ENCODE measurements at regions not wholly inside any gene's neighbourhood (a gene's known extent, or its start where the extent isn't known, plus 50 kb on each side); places are given as distances from the start of the nearest gene placed in this dataset.

DNA sequence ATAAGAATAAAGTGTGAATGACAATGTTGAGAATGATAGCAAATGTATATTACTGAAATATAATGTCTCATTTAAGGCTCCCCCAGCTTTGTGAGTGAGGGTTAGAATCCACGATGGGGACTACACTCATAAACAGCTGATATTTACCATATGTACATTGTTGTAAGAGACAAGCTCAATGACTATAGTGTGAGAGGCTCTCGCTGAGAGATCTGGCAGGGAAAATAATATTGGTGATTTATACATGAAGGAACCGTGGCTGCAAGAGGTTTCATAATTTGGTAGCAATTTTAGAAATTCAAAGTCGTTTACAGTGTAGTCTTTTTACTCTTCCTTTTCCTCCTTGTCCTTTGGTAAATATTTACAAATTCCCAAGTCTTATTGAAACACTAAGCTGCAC is 342.2 kb upstream of the AKR1E2 start:
- peaks cover 1% of the 10 kb centered on the region for H3K9me3 Mint-ChIP-seq
- H3K4me3 Mint-ChIP-seq, result no peak overlapping the region
- H3K27me3 Mint-ChIP-seq, result no peaks in the 10 kb centered on the region
- no peak for DNase-seq
- no peaks in the 10 kb centered on the region for H3K36me3 Mint-ChIP-seq
- H3K27ac Mint-ChIP-seq, result no peak overlapping the region
- H3K4me1 Mint-ChIP-seq, result peaks cover 5% of the 10 kb centered on the region

DNA sequence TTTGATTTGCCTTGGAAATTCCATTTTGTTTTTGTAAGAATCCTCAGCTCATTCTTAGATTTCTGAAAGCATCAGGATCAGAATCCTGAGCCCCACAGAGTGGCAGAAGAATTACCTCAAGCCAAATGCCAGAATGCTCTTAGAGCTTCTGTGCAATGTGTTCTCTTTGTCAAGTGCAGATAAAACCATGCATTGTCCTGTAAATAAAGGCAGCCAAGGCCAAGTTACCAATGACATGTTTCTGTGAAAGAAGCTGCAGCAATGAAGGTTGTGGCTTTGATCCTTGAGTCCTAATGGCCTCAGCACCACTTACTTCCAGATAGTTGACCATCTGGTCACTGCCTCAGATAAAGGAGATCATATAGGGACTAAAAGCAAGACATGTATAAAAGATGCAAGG is 343.3 kb upstream of the AKR1E2 start:
- Mint-ChIP-seq H3K27ac (no peak overlapping the region), H3K27me3 (no peaks in the 10 kb centered on the region), H3K36me3 (no peaks in the 10 kb centered on the region), H3K4me1 (peaks cover 6% of the 10 kb centered on the region), H3K4me3 (no peak overlapping the region), H3K9me3 (peaks cover 1% of the 10 kb centered on the region)
- DNase-seq, result no peak

DNA sequence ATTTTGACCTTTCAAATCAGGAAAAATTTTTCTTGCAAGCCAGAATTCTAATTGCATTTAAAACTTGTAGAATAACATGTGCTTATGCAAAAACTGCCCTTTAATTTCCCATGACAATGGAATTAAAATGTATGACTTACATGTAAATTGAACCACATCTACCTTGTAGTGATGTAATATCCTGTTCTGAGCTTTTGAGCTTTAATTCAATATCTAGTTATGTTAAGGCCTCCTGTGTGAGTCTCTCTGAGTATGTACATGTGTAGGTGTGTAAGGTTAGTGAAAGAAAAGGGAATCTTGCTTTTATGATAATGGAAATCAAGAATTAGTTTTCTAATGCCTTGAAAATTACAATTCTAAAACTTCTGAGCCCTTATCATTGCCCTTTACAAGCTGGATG is 344.8 kb upstream of the AKR1E2 start:
- peaks cover 7% of the 10 kb centered on the region for H3K4me1 Mint-ChIP-seq
- H3K4me3 Mint-ChIP-seq, result no peak overlapping the region
- no peaks in the 10 kb centered on the region for H3K36me3 Mint-ChIP-seq
- no peak for DNase-seq
- peaks cover 1% of the 10 kb centered on the region for H3K9me3 Mint-ChIP-seq
- peak overlapping the region; percentile 57 for H3K27ac Mint-ChIP-seq
- H3K27me3 Mint-ChIP-seq, result peaks cover 3% of the 10 kb centered on the region

DNA sequence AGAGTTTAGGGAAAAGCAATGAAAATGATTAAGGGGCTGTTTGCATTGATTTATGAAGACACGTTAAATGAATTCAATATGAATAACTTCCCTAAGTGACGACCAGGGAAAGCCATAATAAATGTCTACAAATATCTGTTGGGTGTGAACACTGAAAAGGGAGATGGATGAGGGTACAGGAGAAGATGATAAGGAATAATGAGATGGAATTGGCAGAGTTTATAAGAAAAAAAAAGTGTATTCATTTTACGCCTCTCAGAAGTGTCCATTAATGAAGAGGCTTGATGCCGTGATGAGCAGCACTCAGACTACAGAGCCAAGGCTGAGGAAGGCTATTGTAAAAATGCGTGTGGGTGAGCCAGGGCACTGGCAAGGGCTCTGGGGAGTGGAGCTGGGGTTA is 346.7 kb upstream of the AKR1E2 start:
- Mint-ChIP-seq H3K27ac (no peak overlapping the region), H3K4me1 (peaks cover 11% of the 10 kb centered on the region), H3K36me3 (no peaks in the 10 kb centered on the region), H3K4me3 (no peak overlapping the region), H3K27me3 (peaks cover 10% of the 10 kb centered on the region), H3K9me3 (peaks cover 1% of the 10 kb centered on the region)
- DNase-seq, result no peak

DNA sequence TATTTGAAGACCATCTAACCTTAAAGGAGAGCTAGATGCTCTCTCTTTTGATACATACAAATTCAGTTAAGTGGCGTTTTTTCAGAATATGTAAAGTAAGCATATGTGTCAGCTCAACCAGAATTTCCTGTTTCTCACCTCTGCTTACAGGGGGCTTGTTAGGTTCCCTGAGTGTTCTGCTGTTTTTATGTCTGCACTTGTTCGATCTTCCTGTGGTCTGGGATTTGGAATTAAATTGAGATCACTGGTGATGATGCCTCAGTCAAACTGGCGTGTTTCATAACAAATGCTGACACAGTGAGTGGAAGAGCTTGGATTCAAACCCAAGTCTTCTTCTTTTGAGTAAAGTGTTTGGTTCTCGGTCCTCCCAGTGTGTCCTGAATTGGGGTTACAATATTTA is 348.3 kb upstream of the AKR1E2 start:
- no peaks in the 10 kb centered on the region for H3K36me3 Mint-ChIP-seq
- H3K27me3 Mint-ChIP-seq, result peaks cover 23% of the 10 kb centered on the region
- H3K4me1 Mint-ChIP-seq, result peaks cover 11% of the 10 kb centered on the region
- no peak for DNase-seq
- H3K9me3 Mint-ChIP-seq, result peaks cover 1% of the 10 kb centered on the region
- H3K4me3 Mint-ChIP-seq, result no peak overlapping the region
- H3K27ac Mint-ChIP-seq, result no peak overlapping the region

DNA sequence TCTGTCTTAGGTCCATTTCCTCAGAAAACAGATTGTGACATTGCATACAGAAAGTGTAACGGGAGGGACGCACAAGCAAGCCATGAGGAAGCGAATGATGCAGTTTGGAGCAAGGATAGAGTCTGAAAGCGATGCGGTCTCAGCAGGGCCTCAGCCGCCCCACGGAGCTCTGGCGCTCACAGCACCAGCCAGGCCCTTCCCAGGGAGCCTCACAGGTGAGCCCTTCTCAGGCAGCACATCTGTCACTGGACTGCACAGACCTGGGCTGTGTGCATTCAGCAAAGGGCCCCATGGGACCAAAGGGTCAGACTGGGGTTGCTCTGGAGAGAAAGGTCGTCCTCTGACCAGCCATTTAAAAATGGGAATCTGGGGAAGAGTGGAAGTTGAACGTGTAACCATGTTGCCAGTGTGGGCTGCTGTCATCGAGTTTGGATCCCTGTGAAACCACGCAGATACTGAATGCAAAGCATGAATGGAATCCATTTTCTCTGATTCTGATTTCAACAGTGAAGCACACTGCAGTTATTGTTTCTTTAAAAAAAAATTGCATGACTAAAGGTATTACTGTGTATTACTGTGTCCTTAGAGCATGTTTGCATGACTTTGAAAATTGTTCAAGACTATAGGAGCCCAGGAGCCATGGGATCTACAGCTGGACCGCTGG is 350.0 kb upstream of the AKR1E2 start:
- H3K27me3 Mint-ChIP-seq, result peaks cover 25% of the 10 kb centered on the region
- H3K27ac Mint-ChIP-seq, result no peak overlapping the region
- DNase-seq, result no peak
- H3K9me3 Mint-ChIP-seq, result peaks cover 1% of the 10 kb centered on the region
- H3K4me3 Mint-ChIP-seq, result no peak overlapping the region
- H3K36me3 Mint-ChIP-seq, result no peaks in the 10 kb centered on the region
- H3K4me1 Mint-ChIP-seq, result peaks cover 6% of the 10 kb centered on the region

DNA sequence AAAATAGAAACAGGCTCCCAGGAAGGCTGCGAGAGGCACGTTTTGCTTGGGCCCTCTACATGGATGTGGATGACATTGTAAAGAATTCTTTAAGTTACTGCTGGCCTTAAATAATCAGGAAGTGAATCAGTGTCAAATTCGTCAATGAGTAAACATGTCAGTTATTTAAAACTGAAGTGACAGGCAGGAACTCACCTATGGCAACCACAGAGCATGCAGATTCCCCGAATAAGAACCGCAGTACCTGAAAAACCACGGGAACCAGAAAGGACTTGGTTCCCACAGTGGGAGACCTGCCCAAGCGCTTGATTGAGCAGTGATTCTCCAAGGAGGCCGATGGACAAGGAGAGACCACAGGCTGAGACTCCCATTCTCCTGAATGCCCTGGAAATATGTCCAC is 351.2 kb upstream of the AKR1E2 start:
- no peak overlapping the region for H3K27ac Mint-ChIP-seq
- H3K36me3 Mint-ChIP-seq, result no peaks in the 10 kb centered on the region
- H3K4me1 Mint-ChIP-seq, result peaks cover 6% of the 10 kb centered on the region
- DNase-seq, result no peak
- peaks cover 1% of the 10 kb centered on the region for H3K9me3 Mint-ChIP-seq
- H3K4me3 Mint-ChIP-seq, result no peak overlapping the region
- H3K27me3 Mint-ChIP-seq, result peaks cover 33% of the 10 kb centered on the region

DNA sequence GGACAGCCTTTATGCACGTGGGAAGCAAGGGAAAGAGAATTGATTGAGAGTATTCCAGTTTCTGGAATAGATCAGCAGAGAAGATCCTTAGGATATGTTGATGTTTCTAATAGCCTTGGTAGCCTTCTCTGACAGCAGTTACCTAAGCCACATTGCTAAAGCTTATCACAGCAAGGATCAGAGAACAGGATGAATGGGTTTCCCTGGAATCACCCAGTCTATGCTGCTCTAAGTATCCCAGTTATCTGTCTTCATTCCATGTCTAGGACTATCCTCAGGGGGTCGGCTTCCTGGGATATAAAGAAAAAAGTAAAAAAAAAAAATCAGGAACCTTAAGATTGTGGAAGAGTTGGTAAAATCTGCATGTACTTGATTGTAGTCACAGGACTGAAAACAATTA is 352.0 kb upstream of the AKR1E2 start:
- DNase-seq, result no peak
- Mint-ChIP-seq H3K27ac (no peak overlapping the region), H3K36me3 (no peaks in the 10 kb centered on the region), H3K4me3 (no peak overlapping the region), H3K4me1 (peaks cover 6% of the 10 kb centered on the region), H3K9me3 (no peaks in the 10 kb centered on the region), H3K27me3 (peaks cover 34% of the 10 kb centered on the region)

DNA sequence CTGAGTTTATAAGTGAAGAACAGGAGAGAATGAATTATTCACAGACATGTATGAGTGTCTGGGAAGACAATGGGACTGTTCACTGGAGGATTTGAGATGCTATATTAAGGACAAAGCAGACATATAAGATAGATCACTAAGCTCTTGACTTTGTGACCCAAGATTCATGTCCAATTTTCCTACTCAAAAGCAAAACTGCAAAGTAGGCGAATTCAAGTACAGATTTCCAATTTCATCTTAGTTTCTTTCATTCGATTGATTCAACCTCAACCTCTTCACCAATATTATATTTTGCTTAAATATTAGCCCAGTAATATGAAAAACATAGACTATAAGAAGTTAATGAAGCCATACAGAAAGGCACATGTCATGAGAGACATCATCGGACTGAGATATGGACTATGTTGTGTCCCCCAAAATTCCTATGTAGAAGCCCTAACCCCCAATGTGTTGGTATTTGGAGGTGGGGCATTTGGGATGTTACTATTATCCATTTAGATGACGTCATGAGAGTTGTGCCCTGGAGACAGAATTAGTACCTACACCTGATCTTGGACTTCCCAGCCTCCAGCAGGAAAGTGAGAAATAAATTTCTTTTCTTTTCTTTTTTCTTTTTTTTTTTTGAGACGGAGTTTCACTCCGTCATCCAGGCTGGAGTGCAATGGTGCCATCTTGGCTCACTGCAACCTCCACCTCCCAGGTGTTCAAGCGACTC is 353.7 kb upstream of the AKR1E2 start:
- Mint-ChIP-seq H3K4me3 (no peak overlapping the region), H3K4me1 (peaks cover 4% of the 10 kb centered on the region), H3K27ac (no peak overlapping the region), H3K36me3 (no peaks in the 10 kb centered on the region), H3K27me3 (peaks cover 39% of the 10 kb centered on the region), H3K9me3 (no peaks in the 10 kb centered on the region)
- DNase-seq, result no peak

DNA sequence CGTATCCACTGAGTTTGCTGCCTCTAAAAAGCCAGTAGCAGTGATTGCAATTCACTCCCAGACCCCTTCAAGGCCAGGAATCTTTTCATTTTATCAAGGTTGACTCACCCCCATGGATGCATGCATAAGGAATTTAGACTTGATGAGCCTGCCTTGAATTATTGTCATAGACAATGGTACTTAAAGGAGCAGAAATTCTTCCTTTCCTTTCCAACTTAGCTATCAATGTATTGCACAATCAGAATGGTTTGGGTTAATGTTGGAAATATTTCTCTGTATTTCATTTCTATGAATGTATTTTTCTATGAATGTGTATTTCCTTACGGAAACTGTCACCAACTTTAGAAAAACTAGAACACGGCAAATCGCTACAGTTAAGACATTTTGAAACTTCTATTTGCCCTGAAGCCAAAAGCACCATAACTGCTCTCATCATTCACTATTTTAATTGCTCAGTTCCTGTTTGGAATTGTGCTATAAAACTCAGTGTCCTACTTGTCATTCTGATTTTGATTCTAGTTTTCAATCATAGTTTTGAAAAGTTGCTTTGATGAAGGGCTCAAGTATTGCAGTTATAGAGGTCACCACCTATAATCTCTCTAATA is 355.7 kb upstream of the AKR1E2 start:
- Mint-ChIP-seq H3K4me1 (peaks cover 4% of the 10 kb centered on the region), H3K36me3 (no peaks in the 10 kb centered on the region), H3K27me3 (peaks cover 40% of the 10 kb centered on the region), H3K27ac (no peak overlapping the region), H3K9me3 (no peaks in the 10 kb centered on the region), H3K4me3 (no peak overlapping the region)
- DNase-seq, result no peak

DNA sequence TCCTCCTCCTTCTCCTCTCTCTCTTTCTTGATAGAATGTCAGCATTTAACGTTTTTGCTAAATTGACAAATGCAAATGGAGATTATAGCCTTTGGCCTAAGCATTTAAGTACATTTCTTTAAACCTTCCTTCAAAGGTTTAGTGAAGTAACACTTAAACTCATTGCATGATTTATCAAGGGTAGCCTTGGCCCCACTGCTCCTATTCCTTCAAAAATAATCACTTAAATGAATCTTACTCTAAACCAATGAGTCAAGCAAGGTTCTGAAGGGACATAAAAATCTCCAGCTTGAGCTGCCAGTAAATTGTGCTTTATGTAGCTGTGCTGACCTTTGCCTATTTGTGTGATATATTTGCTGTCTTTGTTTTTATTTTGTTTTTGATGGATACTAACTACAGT is 358.5 kb upstream of the AKR1E2 start:
- no peak for DNase-seq
- Mint-ChIP-seq H3K27ac (no peak overlapping the region), H3K4me1 (no peaks in the 10 kb centered on the region), H3K9me3 (no peaks in the 10 kb centered on the region), H3K27me3 (peaks cover 27% of the 10 kb centered on the region), H3K36me3 (no peaks in the 10 kb centered on the region), H3K4me3 (no peak overlapping the region)

DNA sequence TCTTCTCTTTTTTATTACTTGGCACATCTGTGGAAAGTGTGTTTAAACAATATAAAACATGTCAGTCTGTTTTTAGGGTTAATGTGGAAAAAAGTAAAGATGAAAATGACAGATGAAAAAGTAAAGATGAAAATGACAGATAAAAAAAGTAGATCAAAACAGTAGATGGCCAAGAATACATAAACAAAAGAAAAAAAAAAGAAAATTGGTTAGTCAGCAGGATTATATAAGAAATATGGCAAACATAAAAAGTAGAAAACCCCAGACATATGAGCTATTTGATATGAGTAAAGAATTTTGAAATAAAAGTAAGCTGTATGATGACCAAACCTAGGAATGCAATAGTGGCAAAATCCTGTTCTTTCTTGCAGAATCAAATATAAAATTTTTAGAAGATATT is 365.7 kb upstream of the AKR1E2 start:
- Mint-ChIP-seq H3K27ac (no peak overlapping the region), H3K36me3 (no peaks in the 10 kb centered on the region), H3K27me3 (peaks cover 8% of the 10 kb centered on the region), H3K4me3 (no peak overlapping the region), H3K4me1 (no peaks in the 10 kb centered on the region), H3K9me3 (no peaks in the 10 kb centered on the region)
- DNase-seq, result no peak

DNA sequence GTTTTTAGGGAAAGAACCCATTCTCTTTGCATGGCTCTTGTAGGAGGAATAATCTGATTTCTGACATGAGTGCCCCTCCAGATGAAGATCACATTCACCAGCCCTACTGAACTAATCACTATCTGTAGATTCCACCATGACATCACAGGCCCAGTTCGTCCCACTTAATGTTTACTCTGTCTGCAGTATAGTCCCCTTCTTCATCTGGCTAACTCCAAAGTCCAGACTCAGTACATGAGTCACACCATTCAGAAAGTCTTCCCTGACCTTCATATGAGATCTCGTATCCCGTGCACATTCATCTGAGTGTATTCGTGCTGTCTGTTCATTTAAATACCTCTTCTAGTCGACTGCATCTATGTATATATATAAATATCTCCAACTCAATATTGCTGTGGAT is 366.5 kb upstream of the AKR1E2 start:
- Mint-ChIP-seq H3K27ac (no peak overlapping the region), H3K4me3 (no peak overlapping the region), H3K4me1 (no peaks in the 10 kb centered on the region), H3K36me3 (no peaks in the 10 kb centered on the region), H3K9me3 (no peaks in the 10 kb centered on the region), H3K27me3 (peaks cover 7% of the 10 kb centered on the region)
- DNase-seq, result no peak

DNA sequence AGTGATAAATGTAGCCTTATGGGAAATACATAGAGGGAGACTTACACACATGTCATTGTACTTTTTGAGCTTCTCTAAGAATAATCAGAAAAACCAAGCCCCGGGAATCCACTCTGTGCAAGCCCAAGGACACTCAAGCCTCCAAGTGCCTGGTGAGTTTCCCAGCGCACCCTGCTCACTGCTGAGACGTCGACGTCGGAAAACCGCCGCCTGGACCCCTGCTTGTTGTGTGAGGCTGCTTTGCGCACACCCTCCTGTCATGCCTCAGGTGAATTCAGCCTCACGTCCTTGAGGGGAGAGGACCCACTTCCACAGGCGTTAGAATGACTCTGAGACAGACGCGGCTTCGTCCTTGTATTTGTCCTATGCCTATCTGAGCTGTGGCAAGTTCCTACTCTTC is 368.4 kb upstream of the AKR1E2 start:
- no peak overlapping the region for H3K27ac Mint-ChIP-seq
- no peak for DNase-seq
- H3K4me3 Mint-ChIP-seq, result no peak overlapping the region
- H3K9me3 Mint-ChIP-seq, result no peaks in the 10 kb centered on the region
- no peaks in the 10 kb centered on the region for H3K4me1 Mint-ChIP-seq
- no peaks in the 10 kb centered on the region for H3K36me3 Mint-ChIP-seq
- peaks cover 12% of the 10 kb centered on the region for H3K27me3 Mint-ChIP-seq

DNA sequence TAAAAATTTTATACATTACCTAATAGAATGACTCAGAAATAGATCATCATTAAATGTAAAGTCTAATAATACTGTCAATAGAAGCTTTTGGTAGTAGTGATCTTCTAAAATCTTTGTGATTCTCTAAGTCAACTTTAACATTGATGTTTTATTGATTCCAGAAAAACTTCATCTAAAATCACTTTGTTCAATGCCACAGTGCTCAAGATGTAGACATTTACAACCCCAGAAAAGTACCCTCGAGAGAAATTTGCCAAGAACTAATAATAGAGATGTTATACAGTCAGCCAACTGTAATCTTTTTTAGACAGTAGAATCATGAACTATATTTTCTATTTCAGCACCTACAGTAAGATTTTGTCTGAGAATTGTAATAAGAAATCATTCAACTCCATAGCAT is 369.2 kb upstream of the AKR1E2 start:
- no peaks in the 10 kb centered on the region for H3K9me3 Mint-ChIP-seq
- H3K27ac Mint-ChIP-seq, result no peak overlapping the region
- no peaks in the 10 kb centered on the region for H3K4me1 Mint-ChIP-seq
- no peak for DNase-seq
- no peaks in the 10 kb centered on the region for H3K36me3 Mint-ChIP-seq
- H3K4me3 Mint-ChIP-seq, result no peak overlapping the region
- peaks cover 12% of the 10 kb centered on the region for H3K27me3 Mint-ChIP-seq

DNA sequence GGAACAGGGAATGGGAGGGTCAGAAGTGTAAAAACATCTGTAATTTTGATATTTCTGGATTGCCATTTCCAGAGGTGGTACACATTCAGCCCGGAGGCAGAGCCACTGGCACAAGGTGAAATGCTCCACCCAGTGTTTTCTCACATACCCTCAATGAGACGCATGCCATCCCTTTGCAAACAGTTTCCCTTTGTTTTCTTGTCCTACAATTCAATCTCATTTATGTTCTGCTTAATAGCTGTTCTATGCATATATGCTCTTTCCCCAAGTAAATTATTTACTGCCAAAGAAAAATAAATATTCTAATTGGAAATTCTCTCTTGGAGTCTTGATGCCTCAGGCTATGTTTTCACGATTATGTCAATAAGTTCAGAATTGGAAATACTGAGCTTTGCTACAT is 369.7 kb upstream of the AKR1E2 start:
- peaks cover 1% of the 10 kb centered on the region for H3K4me1 Mint-ChIP-seq
- no peak for DNase-seq
- no peak overlapping the region for H3K27ac Mint-ChIP-seq
- H3K9me3 Mint-ChIP-seq, result no peaks in the 10 kb centered on the region
- H3K4me3 Mint-ChIP-seq, result no peak overlapping the region
- H3K27me3 Mint-ChIP-seq, result peaks cover 12% of the 10 kb centered on the region
- H3K36me3 Mint-ChIP-seq, result no peaks in the 10 kb centered on the region

Measured in activated naive CD8-positive, alpha-beta T cell treated with anti-CD3 and anti-CD28 coated beads for 36 hours (primary cell).